OCI-LY7 (cell line): ENCODE measurements at regions not wholly inside any gene's neighbourhood (a gene's known extent, or its start where the extent isn't known, plus 50 kb on each side); places are given as distances from the start of the nearest gene placed in this dataset.

Experiments
- BruUV-seq: library from RNA; stranded (reverse); fragments of 400-500 nt; replicated peaks from 2 replicates; lab custom pipeline; 2021; lab: Mats Ljungman, UMichigan
- CTCF ChIA-PET: fragments of 300-600 bp; sonication (Branson Sonifier 250); formaldehyde crosslinking; loops from one replicate; lab custom pipeline; 2022; ENCODE audit warnings: antibody characterized with exemption; ENCODE audit not compliant: unreplicated experiment; lab: Charles Lee
- POLR2A ChIA-PET: fragments of 300-600 bp; sonication (Branson Sonifier 250); formaldehyde crosslinking; loops from one replicate; lab custom pipeline; 2022; ENCODE audit warnings: antibody characterized with exemption; lab: Charles Lee
- DNase-seq: peaks from one replicate; pipeline ENCODE4 v3.0.0-alpha.2; 2015; ENCODE audit warnings: low spot score
- H2AFZ ChIP-seq: fragments of 200-600 bp; sonication (generic), shearing (Covaris generic); 2 replicates; pipeline ENCODE4 v1.6.1; 2014; ENCODE audit warnings: mild to moderate bottlenecking, antibody characterized with exemption, low read length, moderate library complexity
- H3K27ac ChIP-seq: fragments of 200-600 bp; sonication (generic); 2 replicates; pipeline ENCODE4 v1.5.1; 2014; ENCODE audit warnings: mixed run types, low read depth, mild to moderate bottlenecking, moderate library complexity, low read length, inconsistent platforms; ENCODE audit not compliant: poor library complexity, severe bottlenecking
- H3K36me3 ChIP-seq: fragments of 200-600 bp; sonication (generic); 2 replicates; pipeline ENCODE4 v1.6.1; 2014; ENCODE audit warnings: mild to moderate bottlenecking, antibody characterized with exemption, low read length, moderate library complexity, mixed read lengths; ENCODE audit not compliant: insufficient read depth
- H3K4me1 ChIP-seq: fragments of 200-600 bp; sonication (generic); 2 replicates; pipeline ENCODE4 v1.5.1; 2014; ENCODE audit warnings: mild to moderate bottlenecking, low read length; ENCODE audit not compliant: insufficient read depth, poor library complexity, severe bottlenecking
- H3K4me2 ChIP-seq: fragments of 200-600 bp; sonication (generic); 2 replicates; pipeline ENCODE4 v1.6.1; 2014; ENCODE audit warnings: mild to moderate bottlenecking, low read length
- H3K4me3 ChIP-seq: fragments of 200-600 bp; sonication (generic); 2 replicates; pipeline ENCODE4 v1.5.1; 2014; ENCODE audit warnings: mild to moderate bottlenecking, low read depth, low read length; ENCODE audit not compliant: poor library complexity, severe bottlenecking
- H3K79me2 ChIP-seq: fragments of 200-600 bp; sonication (generic); 2 replicates; pipeline ENCODE4 v1.6.1; 2016; ENCODE audit warnings: low read depth, mild to moderate bottlenecking, low read length, moderate library complexity, mixed read lengths; ENCODE audit not compliant: insufficient read depth
- H3K9me2 ChIP-seq: fragments of 200-600 bp; sonication (generic); 2 replicates; pipeline ENCODE4 v1.6.1; 2016; ENCODE audit warnings: mild to moderate bottlenecking, low read length, mixed read lengths; ENCODE audit not compliant: insufficient read depth
- H3K9me3 ChIP-seq: fragments of 200-600 bp; sonication (generic); 2 replicates; pipeline ENCODE4 v1.6.1; 2014; ENCODE audit warnings: mild to moderate bottlenecking, mixed run types, low read length, mixed read lengths
- H4K20me1 ChIP-seq: fragments of 200-600 bp; sonication (generic); 2 replicates; pipeline ENCODE4 v1.6.1; 2014; ENCODE audit warnings: mild to moderate bottlenecking, antibody characterized with exemption, low read length, moderate library complexity, mixed read lengths; ENCODE audit not compliant: insufficient read depth
- EZH2phosphoT487 ChIP-seq: fragments of 200-600 bp; sonication (generic); IDR thresholded peaks from 2 replicates; pipeline ENCODE4 v1.6.1; 2018; ENCODE audit warnings: low read depth, borderline replicate concordance, mild to moderate bottlenecking, mixed run types, antibody characterized with exemption, low read length, moderate library complexity, mixed read lengths
- intact Hi-C: fragments of 100-400 bp; cut with micrococcal nuclease; formaldehyde crosslinking; loops from one replicate; pipeline ENCODE4 v1.10.0; 2022; ENCODE audit not compliant: unreplicated experiment
- TF ChIP-seq, protein P1 (sequence below): fragments of 200-600 bp; sonication (generic); conservative IDR thresholded peaks from 2 replicates; pipeline ENCODE4 v1.5.1; 2014; ENCODE audit warnings: mild to moderate bottlenecking, antibody characterized with exemption, low read length, moderate library complexity, mixed read lengths

DNA sequence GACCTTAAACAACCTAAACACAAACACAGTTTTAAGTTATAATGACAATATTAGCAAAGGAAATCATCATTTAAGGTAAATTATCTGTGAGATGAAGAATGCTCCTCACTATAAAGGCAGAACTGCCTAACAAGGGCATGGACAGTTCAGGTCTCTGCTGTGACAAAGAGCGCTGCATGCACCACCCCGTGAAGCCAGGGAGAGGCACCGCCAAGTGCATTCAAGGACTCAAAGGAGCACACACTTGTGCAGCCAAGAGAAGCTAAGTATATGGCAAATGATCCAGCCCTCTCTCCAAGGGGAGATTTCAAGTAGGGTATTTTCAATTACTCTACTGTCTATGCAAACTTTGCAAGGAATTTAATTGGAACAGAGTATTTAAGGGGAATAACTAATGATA lies 126.0 kb downstream of the RAP2A start:
- H3K27ac ChIP-seq = no peak overlapping the region
- no peak overlapping the region for H2AFZ ChIP-seq
- intact Hi-C loops = no loop called here
- ChIA-PET POLR2A (no interaction called here), CTCF (no interaction called here)
- H3K9me2 ChIP-seq = no peaks in the 10 kb centered on the region
- no peaks in the 10 kb centered on the region for H3K79me2 ChIP-seq
- DNase-seq = no peak
- no peak for TF ChIP-seq EZH2phosphoT487
- TF ChIP-seq, protein P1, sequence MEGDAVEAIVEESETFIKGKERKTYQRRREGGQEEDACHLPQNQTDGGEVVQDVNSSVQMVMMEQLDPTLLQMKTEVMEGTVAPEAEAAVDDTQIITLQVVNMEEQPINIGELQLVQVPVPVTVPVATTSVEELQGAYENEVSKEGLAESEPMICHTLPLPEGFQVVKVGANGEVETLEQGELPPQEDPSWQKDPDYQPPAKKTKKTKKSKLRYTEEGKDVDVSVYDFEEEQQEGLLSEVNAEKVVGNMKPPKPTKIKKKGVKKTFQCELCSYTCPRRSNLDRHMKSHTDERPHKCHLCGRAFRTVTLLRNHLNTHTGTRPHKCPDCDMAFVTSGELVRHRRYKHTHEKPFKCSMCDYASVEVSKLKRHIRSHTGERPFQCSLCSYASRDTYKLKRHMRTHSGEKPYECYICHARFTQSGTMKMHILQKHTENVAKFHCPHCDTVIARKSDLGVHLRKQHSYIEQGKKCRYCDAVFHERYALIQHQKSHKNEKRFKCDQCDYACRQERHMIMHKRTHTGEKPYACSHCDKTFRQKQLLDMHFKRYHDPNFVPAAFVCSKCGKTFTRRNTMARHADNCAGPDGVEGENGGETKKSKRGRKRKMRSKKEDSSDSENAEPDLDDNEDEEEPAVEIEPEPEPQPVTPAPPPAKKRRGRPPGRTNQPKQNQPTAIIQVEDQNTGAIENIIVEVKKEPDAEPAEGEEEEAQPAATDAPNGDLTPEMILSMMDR = no peak
- no peaks in the 10 kb centered on the region for H4K20me1 ChIP-seq
- no peaks in the 10 kb centered on the region for H3K9me3 ChIP-seq
- H3K36me3 ChIP-seq = no peaks in the 10 kb centered on the region
- no peak overlapping the region for H3K4me3 ChIP-seq
- BruUV-seq = no TSS peak
- H3K4me2 ChIP-seq = no peak overlapping the region
- no peaks in the 10 kb centered on the region for H3K4me1 ChIP-seq

GRCh38 chr13:97561182-97561581 lies 127.2 kb downstream of the RAP2A start:
- no peaks in the 10 kb centered on the region for H3K36me3 ChIP-seq
- ChIA-PET CTCF (no interaction called here), POLR2A (no interaction called here)
- H3K9me2 ChIP-seq = no peaks in the 10 kb centered on the region
- no peaks in the 10 kb centered on the region for H3K9me3 ChIP-seq
- BruUV-seq = no TSS peak
- TF ChIP-seq, protein P1 = no peak
- no peak for TF ChIP-seq EZH2phosphoT487
- H2AFZ ChIP-seq = no peak overlapping the region
- no peak for DNase-seq
- no peaks in the 10 kb centered on the region for H4K20me1 ChIP-seq
- H3K4me3 ChIP-seq = no peak overlapping the region
- no peak overlapping the region for H3K4me2 ChIP-seq
- no peaks in the 10 kb centered on the region for H3K79me2 ChIP-seq
- no peaks in the 10 kb centered on the region for H3K4me1 ChIP-seq
- intact Hi-C loops = no loop called here
- no peak overlapping the region for H3K27ac ChIP-seq

GRCh38 chr13:97562962-97563361 lies 129.0 kb downstream of the RAP2A start:
- no TSS peak for BruUV-seq
- H3K27ac ChIP-seq = no peak overlapping the region
- no peak overlapping the region for H3K4me2 ChIP-seq
- ChIA-PET CTCF (no interaction called here), POLR2A (interaction anchor here (0.6 to 0.7 kb wide), 3 partner anchors 20 to 326 kb away, joined by 3 to 5 read pairs (median 3); no protein-coding TSS in a partner anchor)
- H2AFZ ChIP-seq = no peak overlapping the region
- no peaks in the 10 kb centered on the region for H3K36me3 ChIP-seq
- H4K20me1 ChIP-seq = no peaks in the 10 kb centered on the region
- H3K4me3 ChIP-seq = no peak overlapping the region
- intact Hi-C loops = no loop called here
- H3K9me2 ChIP-seq = no peaks in the 10 kb centered on the region
- no peaks in the 10 kb centered on the region for H3K4me1 ChIP-seq
- H3K79me2 ChIP-seq = no peaks in the 10 kb centered on the region
- no peaks in the 10 kb centered on the region for H3K9me3 ChIP-seq
- DNase-seq = no peak
- TF ChIP-seq, protein P1 = no peak
- TF ChIP-seq EZH2phosphoT487 = no peak
